Lower lobe of right lung (tissue), 2 donors: ENCODE measurements at regions not wholly inside any gene's neighbourhood (a gene's known extent, or its start where the extent isn't known, plus 50 kb on each side); places are given as distances from the start of the nearest gene placed in this dataset.

Source experiments
- ATAC-seq, 2 donors: fragments of 200-7000 bp; cut with Tn5 transposase; one replicate each; pipeline ENCODE4 v1.9.1; 2020 to 2022; ENCODE audit warnings: mild to moderate bottlenecking in 2 of 2, moderate library complexity in 2 of 2
- DNase-seq: peaks from one replicate; pipeline ENCODE4 v3.0.0-alpha.2; 2020
- H3K27ac ChIP-seq: fragments of 200-600 bp; one replicate; pipeline ENCODE4 v1.8.0; 2022
- H3K27me3 ChIP-seq: fragments of 200-600 bp; one replicate; pipeline ENCODE4 v1.8.0; 2022; ENCODE audit warnings: low read depth
- H3K36me3 ChIP-seq: fragments of 200-600 bp; one replicate; pipeline ENCODE4 v1.8.0; 2022; ENCODE audit warnings: mild to moderate bottlenecking
- H3K4me1 ChIP-seq: fragments of 200-600 bp; one replicate; pipeline ENCODE4 v1.8.0; 2022
- H3K4me3 ChIP-seq: fragments of 200-600 bp; one replicate; pipeline ENCODE4 v1.8.0; 2022; ENCODE audit warnings: mild to moderate bottlenecking
- H3K9me3 ChIP-seq: fragments of 200-600 bp; one replicate; pipeline ENCODE4 v1.8.0; 2022
- intact Hi-C: fragments of 100-400 bp; cut with DNase I; formaldehyde crosslinking; loops from one replicate; pipeline ENCODE4 v1.11.0; 2022
- TF ChIP-seq, protein P1 (sequence below): fragments of 200-600 bp; IDR thresholded peaks from one replicate; pipeline ENCODE4 v1.8.0; 2022; ENCODE audit warnings: antibody characterized with exemption, mild to moderate bottlenecking
- donor health status: DM: no; HTN: yes; CAD: no; lungs with severe emphysema.

DNA sequence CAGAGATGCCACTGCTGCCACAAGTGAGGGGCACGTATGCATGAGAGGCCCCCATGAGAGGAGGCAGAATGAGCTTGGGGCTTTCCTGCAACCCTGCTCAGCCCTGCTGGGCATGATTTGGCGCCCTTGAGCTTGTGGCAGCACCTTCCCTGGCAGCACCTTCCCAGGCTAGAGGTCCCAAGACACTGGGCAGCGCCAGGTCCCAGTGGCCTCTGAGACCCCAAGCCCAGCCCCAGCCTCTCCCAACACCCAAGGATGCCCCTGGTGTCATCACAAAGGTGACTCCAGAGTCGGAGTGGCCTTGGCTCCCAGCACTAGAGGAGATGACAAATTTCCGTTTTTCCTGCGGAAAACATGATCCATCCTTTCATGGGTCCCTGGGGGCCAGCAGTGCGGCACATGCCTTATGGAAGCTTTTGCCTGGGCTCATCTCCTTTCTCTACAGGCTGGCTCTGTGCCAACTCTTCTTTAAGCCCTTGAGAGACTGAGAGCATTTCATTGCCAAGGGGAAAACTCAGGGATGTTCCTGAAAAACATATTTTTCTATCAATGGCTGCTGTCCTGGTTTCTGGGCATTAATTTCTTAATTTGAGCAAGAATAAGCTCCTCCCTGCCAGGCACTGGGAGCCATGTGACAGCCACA is 77.1 kb upstream of the ADAMTS2 start:
- peaks cover 9% of the 10 kb centered on the region for H3K27me3 ChIP-seq
- H3K27ac ChIP-seq: no peak overlapping the region
- intact Hi-C loops: no loop called here
- TF ChIP-seq, protein P1, sequence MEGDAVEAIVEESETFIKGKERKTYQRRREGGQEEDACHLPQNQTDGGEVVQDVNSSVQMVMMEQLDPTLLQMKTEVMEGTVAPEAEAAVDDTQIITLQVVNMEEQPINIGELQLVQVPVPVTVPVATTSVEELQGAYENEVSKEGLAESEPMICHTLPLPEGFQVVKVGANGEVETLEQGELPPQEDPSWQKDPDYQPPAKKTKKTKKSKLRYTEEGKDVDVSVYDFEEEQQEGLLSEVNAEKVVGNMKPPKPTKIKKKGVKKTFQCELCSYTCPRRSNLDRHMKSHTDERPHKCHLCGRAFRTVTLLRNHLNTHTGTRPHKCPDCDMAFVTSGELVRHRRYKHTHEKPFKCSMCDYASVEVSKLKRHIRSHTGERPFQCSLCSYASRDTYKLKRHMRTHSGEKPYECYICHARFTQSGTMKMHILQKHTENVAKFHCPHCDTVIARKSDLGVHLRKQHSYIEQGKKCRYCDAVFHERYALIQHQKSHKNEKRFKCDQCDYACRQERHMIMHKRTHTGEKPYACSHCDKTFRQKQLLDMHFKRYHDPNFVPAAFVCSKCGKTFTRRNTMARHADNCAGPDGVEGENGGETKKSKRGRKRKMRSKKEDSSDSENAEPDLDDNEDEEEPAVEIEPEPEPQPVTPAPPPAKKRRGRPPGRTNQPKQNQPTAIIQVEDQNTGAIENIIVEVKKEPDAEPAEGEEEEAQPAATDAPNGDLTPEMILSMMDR: no peak
- H3K36me3 ChIP-seq: no peaks in the 10 kb centered on the region
- no peaks in the 10 kb centered on the region for H3K4me1 ChIP-seq
- H3K4me3 ChIP-seq: no peak overlapping the region
- ATAC-seq (no peak), DNase-seq (no peak)
- H3K9me3 ChIP-seq: no peaks in the 10 kb centered on the region

DNA sequence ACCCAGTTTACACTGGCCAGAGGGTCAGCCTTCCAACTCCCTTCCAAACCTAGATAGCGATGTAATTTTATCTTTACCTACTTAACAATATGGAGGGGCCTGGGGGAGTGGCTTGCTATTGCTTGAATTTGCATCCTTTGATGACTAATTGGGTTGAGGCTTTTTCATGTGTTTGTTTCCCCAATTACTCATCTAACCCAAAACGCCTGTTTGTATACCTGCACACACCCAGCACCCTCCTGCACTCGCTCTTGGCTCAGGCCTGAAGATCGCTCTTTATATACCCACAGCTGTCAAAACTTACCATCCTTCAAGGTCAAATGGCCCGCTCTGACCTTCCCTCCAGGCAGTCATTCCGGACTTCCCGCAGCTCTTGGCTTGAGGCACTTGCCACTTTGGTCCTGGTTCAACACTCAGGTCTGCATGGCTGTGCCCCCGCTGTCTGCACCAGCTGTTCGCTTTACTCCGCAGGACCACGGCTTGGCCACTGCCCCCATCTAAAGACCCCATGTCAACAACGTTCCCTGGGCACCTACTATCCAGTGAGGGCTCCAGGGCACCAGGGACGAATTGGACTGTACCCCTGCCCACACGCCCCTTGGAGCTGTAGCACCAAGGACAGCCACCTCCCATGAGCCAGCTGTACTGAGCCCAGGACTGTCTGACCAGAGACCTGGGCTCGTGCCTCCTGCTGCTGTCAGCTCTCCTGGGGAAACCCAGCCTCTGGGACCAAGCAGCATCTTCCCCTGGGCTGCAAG is 76.1 kb upstream of the ADAMTS2 start:
- Histone ChIP-seq H3K4me1 (no peaks in the 10 kb centered on the region), H3K9me3 (no peaks in the 10 kb centered on the region), H3K4me3 (no peak overlapping the region), H3K27me3 (peaks cover 20% of the 10 kb centered on the region), H3K36me3 (no peaks in the 10 kb centered on the region), H3K27ac (no peak overlapping the region)
- DNase-seq: no peak
- TF ChIP-seq, protein P1: no peak
- intact Hi-C loops: no loop called here
- ATAC-seq: no peak

DNA sequence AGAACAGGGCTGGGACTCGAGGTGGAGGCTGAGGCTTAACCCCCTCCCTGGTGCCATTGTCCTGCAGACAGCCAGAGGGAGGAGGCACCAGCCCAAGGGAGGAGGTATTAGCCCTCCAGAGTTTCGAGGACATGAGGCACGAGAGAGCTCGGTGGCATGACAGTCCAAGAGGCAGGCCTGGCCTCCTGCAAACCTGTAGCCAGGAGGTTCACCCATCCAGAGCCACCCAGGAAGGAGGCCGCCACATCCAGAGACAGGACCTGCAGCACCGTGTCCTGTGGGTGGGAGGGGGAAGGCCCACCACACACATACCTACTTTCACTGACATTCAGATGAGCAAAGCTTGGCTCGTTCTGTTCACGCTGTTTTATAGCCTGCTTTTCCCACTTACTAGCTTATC is 75.2 kb upstream of the ADAMTS2 start:
- TF ChIP-seq, protein P1: no peak
- Histone ChIP-seq H3K36me3 (no peaks in the 10 kb centered on the region), H3K9me3 (no peaks in the 10 kb centered on the region), H3K27ac (no peak overlapping the region), H3K27me3 (peaks cover 20% of the 10 kb centered on the region), H3K4me3 (no peak overlapping the region), H3K4me1 (no peaks in the 10 kb centered on the region)
- DNase-seq (no peak), ATAC-seq (no peak)
- intact Hi-C loops: no loop called here

DNA sequence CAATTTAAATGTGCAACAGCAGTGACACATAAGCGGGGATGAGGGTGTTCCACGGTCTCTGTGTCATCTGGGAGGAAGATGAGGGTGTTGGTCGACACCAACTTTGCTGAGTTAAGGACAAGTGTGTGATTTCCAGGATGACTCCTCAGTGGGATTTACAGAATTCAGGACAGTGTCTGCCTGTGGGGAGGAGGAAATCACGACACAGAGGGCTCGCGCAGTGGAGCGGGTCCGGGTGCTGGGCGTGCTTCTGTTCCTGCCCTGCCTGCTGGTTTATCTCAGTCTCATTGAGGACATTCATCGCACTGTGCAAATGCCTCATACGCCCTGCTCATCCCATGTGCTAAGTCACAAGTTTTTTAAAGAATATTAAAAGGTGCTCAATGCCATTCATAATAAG is 73.7 kb upstream of the ADAMTS2 start:
- Histone ChIP-seq H3K27me3 (peaks cover 20% of the 10 kb centered on the region), H3K36me3 (no peaks in the 10 kb centered on the region), H3K4me3 (no peak overlapping the region), H3K27ac (no peak overlapping the region), H3K4me1 (no peaks in the 10 kb centered on the region), H3K9me3 (no peaks in the 10 kb centered on the region)
- DNase-seq: no peak
- intact Hi-C loops: no loop called here
- TF ChIP-seq, protein P1: no peak
- no peak for ATAC-seq

DNA sequence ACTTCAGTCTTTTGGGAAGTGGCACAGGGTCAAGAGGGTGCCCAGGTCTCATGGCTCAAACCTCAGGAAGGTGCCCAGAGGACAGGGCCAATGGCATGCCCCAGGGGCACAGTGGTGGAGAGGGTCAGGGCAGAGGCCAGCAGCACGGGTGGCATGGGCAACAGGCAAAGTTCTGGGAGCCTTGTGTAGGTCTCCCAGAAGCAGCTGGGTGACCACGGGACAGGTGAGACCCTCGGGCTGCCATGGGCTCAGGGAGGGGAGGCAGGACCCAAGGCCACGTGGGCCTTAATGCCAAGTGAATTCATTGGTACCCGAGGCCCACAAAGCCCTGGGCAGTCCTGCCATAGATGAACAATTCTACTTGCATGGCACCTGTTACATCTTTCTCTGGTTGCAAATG is 72.4 kb upstream of the ADAMTS2 start:
- no peaks in the 10 kb centered on the region for H3K36me3 ChIP-seq
- no peaks in the 10 kb centered on the region for H3K4me1 ChIP-seq
- no peak for ATAC-seq
- H3K27me3 ChIP-seq: peaks cover 17% of the 10 kb centered on the region
- TF ChIP-seq, protein P1: no peak
- DNase-seq: no peak
- no peak overlapping the region for H3K4me3 ChIP-seq
- intact Hi-C loops: no loop called here
- H3K9me3 ChIP-seq: no peaks in the 10 kb centered on the region
- no peak overlapping the region for H3K27ac ChIP-seq
